ENCODE measurements at regions not wholly inside any gene's neighbourhood (a gene's known extent, or its start where the extent isn't known, plus 50 kb on each side); places are given as distances from the start of the nearest gene placed in this dataset.
"Not testable (repeated sequence)": the region's sequence is repeated elsewhere in the genome, so short reads cannot be mapped to it uniquely, and the experiment has no call there.

DNA sequence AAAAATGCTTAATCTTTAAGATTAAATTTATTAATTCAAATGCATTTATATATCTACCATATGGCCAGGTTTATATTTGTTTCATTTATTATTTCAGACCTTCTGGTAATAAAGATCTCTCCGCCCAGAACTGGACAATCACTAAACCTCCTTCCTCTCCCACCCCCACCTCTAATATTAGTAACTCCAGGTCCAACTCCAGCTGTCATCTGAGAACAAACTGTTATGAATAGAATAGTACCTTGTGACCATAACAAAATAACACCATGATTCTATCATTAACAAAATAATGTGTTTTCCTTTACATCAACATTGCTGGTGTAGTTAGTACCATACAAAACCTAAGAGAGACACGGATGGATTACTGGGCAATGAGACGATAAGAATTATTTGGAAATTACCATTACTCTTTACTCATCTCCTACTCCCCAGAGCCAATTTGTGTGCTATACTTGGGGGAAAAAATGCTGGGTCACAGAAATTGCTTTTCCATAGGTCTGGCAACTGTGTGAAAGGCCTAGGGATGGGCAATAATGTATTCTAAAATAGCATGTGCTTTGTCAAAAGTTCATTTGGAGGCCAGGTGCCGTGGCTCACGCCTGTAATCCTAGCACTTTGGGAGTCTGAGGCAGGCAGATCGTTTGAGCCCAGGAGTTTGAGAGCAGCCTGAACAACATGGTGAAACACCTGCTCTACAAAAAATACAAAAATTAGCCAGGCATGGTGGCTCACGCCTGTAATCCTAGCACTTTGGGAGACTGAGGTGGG is 186.1 kb downstream of the ENC1 start:
- no peak for DNase-seq

DNA sequence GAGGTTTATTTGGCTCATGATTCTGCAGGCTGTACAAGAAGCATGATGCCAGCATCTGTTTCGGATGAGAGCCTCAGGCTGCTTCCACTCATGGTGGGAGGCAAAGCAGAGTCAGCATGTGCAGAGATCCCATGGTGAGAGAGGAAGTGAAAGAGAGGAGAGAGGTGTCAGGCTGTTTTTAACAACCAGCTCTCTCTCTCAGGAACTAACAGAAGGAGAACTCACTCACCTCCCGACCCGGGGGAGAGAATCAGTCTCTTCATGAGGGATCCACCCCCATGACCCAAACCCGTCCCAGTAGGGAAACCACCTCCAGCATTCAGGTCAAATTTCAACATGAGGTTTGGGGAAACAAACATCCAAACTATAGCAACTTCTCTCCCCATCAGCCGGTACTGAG is 187.7 kb downstream of the ENC1 start:
- no peak for DNase-seq

DNA sequence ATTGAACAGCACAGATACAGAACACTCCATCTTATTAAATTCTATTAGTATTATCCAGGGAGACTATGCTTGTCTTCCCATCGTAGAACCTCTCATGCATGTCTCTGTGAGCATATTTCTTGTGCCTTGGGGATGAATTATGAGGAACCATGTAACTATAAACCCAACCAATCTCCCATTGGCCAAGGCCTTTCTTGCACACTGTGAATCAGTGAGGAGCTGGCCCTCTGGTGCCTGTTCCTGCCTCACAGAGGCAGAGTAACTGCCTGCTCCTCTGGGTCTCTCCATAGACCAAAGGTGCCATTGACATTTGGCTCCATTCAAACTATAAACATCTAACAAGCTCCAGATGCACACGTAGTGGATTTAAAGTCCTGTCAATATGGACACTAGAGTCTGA is 190.4 kb downstream of the ENC1 start:
- DNase-seq: no peak

DNA sequence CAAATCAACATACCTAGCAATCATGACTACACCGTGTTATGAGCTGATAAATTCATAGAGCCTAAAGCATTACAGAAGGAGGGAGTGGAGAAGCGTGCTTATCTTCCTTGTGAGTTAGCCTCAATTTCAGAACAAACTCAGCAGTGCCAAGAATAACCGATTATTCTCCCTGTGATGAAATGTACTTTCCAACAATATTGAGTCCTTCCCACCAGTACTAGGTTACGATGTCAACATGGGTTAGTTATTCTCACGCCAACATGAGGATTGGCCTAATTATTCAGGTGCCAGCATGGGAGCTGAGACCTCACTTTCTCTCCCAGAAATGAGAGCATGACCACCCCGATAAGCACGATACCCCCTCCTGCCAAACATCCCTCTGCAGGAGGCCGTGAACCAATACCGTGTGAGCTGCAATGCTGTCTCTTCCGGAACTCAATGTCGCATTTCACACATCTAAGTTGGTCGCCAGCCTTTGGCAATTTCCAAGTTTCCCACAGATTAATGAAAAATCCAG is 193.7 kb downstream of the ENC1 start:
- DNase-seq: no peak

DNA sequence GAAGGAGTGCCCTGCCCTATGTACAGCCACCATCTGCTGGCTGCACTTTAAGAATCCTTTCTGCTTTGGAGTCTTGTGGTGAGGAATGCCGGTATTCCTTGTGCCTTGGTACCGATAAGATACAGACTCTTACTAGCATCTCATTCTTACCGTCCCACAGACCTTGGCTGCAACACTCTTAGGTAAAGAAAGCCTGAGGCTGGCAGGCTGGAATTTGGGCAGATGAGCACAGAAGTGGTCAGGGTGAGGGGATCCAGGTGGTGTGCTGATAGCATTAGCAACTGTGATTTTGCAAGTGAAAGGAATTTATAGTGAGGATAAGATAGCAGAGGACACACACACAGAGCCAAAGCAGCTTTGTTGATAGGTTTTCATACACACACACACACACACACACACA is 198.1 kb downstream of the ENC1 start:
- no peak for DNase-seq

DNA sequence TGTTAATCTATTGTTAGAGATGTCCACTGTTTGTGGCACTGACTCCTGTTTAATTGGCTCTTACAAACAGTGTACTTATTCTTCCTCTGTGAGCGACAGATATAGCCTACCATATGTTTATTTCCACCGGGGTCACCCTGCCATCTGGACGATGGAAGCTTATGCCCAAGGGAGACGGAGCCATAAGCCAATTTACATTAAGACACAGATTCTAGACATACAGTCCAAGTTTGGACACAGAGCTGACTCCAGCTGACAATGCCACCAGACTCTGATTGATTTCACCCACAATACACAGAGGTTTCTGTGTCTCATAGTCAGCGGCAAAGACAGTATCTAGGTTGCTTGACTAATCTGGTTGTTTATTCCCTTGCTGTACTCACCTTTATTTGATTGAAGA is 198.9 kb downstream of the ENC1 start:
- no peak for DNase-seq

DNA sequence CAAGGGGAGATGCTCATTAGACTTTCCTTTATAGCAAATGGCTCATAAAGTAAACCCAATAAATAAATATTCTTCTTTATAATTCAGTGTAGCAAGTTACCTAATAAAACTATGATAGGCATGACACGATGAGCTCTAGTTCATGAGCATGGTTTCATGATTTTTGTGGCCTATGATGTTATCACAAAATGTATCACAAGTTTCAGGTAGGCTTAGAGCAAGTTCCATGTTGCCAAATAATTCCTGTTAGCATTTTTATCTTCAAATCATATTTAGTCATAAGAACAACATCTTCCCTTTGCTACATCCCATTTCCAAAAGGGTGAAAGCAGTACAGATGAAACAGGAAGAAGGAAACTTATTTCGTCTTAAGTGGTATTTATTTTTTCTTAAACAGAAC is 200.2 kb downstream of the ENC1 start:
- DNase-seq: no peak

DNA sequence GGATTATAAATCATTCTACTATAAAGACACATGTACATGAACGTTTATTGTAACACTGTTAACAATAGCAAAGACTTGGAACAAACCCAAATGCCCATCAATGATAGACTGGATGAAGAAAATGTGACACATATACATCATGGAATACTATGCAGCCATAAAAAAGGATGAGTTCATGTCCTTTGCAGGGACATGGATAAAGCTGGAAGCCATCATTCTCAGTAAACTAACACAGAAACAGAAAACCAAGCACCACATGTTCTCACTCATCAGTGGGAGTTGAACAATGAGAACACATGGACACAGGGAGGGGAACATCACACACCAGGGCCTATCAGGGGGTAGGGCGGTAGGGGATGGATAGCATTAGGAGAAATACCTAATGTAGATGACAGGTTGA is 202.7 kb downstream of the ENC1 start:
- DNase-seq: not testable (repeated sequence)

DNA sequence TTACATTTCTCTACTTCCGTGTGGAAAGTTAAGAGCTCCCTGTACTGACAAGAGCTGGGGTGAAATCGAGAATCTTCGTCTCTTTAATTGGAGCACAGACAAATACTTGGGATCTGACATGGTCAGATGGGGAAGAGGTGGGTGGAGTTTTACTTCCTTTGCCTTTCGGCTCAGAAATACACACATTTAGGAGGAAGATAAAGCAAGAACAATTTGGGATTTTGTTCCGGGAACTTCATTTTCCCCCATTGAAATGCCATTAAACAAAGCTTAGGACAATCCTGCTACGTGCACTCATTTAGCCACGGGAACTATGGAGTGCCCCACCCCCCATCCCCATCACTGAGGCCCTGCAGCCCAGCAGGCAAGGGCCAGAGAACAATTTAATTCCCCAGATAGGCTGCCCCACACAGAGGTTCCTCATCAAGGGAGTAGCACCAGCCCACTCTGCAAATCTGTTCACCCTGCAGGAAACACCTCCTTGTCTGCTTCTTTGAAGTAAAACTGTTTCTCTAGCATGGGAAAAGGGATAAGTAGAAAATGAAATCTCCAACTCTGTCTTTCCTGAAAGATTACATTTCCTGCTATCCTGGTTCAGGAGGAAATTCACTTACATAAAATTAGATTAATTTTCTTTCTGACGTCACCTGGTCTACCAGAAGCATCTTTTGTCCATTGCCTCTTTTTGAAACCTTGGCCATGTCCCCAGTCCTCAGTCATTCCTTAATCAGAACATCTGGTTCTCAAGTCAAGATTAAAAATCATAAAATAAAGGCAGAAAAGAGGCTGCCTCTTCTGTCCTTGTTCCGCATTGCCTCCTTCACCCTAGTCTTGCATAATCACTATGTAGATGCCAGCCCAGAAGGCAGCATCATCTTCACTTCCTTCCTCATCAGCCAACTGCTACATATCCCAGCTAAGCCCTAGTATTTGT is 206.4 kb downstream of the ENC1 start:
- DNase-seq: no peak

DNA sequence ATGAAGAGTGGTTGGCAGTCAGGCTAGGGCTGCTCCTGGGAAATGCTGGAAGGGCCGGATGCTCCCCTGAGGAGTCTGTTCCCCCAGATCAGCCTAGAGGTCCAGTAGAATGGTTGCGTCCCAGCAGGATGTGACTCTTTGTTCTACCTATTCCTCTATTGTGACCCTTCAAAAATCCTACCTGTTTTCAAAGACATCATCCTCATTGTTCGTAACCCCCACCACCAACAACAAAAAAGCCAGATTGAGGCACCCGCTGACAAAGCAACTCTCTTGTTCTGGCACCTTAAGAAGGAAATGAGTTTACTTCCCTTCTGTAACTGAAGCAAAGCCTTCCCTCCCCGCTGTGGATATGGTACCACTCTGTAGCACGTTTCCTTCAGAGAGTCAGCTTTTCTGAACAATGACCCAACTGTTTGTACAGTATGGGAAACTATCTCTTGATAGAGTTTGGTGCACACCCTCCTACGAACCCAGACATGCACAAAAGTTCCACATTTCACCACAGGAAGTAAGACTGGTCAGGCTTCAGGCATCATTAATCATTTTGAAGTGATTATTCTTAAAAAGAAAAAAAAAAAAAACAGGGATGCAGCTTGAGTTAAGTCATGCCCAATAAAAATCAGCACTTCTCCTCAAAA is 207.2 kb downstream of the ENC1 start:
- no peak for DNase-seq

DNA sequence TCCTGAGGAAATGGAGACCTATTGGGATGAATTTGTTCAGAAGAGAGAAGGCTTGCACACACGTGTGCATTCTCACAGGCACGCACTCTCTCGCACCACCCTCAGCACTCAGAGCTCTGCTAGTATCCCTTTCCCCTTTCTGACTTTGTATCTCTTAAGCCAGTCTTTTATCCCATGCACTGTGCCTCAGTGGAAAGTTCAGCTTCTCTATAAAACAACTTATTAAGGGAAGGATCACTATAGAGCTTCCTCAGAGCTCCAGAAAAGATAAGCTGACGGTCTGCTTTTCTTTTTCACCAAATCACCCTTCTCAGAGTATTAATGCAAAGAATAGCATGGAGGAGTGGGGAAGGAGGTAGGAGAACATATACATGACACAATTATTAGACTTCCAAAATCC is 207.8 kb downstream of the ENC1 start:
- no peak for DNase-seq

DNA sequence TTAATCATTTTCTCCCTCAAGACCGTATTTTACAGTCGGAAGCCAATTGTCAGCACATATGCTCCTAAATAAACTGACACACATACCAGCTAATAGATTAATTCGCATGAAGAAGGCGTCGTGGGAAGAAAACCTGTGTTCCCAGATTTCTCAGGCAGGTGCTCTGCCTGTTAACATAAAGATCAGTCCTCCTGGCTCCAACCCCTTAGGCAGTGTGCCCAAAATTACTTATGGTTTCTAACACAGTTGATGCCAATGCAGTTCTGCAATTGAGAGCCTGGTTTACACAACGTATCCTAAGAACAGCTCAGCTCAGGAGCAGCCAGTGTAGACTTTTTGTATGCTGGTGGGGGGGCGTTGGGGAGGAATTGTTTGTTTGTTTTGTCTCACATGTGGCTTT is 208.3 kb downstream of the ENC1 start:
- no peak for DNase-seq

DNA sequence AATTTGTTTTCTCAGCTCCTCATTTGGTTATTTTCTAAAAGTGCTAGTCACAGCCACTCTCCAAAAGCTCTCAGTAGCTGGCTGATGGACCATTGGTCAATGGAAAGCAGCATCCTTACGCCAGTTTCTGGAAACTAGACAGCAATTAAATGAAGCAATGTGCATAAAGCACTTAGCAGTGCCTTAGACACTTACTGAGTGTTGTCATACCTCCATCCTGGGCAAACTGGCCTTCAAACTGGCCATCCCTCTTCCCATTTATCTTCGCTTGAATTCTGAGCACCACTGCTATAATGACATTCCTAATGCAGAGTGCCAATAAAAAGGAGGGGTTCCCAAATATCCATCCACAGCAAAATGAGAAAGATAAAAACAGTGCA is 209.2 kb downstream of the ENC1 start:
- no peak for DNase-seq

DNA sequence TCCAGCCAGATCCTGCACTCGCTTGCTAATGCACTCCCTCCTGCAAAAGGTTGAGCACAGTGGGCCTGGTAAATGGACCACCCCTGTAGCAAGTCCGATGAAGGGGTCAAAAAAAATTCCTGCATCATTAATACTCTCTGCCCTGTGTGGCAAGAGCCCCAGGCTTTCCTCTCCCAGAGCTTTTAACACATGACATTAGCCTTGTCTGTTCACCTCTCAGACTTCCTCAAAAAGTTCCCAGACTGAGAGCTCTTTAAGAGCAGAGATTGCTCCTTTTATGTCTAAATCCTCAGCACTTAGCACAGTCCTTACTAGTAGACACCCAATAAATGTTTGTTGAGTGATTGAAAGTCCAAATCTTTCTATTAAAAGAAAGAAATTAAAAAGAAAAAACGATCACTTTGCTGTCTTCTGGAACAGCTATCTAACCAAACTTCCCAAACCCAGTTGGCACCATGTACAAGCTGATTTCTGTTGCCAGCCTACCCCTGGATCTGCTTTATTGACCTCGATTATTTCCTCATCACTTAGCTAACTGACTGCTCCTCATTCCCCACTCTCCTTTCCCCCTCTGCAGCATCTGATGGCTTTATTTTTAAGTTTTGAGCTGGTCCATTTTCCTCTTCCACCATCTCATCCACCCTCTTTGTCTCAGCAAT is 209.8 kb downstream of the ENC1 start:
- DNase-seq: no peak

DNA sequence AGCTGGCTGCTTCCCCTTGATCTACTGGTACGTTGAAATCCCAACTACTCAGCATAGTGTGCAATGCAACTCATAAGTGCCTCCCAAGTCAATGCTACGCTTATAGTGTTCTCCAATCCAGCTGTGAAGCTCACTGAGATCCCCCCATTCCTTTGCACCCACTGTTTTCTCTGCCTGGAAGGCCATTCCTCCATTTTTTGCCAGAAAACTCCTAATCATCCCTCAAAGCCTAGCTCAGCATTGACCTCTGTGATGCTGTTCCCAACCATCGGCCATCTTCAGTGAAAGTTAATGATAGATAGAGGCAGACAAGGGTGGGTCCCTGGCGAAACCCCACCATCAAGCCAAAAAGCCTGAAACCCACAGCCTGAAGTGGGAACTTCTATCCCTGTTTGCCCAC is 211.0 kb downstream of the ENC1 start:
- DNase-seq: no peak

DNA sequence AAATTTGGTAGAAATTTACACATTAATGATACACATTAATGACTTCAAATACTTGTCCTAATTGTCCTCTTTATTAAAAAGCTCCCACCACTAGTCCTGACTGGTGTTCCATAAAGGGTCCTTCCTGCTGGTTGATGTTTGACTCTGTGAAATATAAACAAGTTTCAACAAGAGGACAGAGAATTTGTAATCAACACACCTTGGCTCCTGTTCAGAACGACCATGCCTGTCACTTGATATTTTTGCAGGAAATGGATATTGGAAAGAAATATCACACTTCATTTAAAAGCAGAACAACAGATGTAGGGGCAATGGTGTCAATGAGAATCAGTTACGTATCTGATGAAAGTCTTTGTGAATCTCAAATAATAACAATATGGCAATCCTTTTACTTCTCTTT is 211.7 kb downstream of the ENC1 start:
- DNase-seq: no peak

DNA sequence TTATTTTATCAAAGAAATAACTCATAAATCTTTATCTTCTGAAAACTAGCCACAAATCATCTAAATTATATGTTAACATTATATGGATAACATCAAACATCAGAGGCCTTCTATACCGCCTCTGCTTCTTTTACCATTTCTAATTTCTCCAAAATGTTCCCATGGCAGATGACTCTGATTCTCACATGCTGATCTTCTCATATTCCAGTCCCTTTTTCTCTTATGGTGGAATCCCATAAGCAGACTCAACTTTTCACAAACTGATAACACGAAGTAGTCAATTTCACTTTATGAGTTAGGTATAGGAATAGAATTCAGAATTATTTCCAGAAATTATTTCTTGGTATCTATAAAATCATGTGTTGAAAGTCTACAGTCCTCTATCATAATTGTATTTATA is 212.3 kb downstream of the ENC1 start:
- DNase-seq: no peak

DNA sequence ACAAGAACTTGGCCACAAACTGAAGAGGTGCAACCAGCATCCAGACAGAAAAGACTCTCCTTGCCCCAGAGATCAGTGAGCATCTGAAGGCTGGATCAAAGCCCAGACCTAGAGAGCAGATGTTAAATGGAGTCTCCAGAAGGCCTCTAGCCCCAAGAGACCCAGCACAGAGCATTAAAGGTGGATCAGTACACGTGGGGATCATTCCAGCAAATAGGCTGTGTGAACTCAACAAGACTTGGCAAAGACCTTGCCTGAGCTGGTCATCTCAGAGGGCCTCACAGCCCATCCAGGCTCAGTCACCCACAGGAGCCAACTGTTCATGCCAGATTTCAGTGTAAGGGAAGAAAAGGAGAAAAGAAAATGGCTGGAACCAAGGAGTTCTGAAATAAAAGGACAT is 214.0 kb downstream of the ENC1 start:
- no peak for DNase-seq

DNA sequence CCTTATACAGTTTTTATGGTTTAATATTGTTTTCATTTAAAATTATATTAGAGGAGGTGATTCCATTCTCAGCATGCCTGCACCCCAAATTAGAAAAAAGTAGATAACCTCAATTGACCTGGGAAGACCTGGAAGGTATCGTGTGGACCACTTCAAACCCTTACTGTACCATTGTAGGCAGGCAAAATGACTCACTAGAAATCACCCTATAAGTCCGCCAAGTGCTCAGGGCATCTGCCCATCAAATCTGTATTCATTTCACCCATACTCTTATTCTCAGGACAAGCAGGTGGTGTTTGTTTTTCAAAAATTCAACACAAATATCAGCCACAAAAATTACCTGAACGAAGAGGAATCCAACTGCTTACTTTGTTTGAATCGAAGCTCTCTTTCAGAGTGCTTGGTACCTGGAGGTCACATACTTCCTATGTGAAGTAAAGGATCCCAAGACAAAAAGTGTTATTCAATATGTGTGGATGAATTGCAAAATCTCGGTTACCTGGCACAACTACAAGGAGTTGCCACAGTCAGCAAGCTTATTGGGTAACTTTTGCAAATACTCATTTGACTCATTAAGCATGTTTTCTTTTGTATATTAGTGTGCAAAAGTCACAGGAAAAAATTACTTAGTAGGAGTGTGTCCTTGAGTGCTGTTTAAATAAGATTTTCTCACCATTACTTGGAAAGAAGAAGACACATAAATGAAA is 216.2 kb downstream of the ENC1 start:
- no peak for DNase-seq

DNA sequence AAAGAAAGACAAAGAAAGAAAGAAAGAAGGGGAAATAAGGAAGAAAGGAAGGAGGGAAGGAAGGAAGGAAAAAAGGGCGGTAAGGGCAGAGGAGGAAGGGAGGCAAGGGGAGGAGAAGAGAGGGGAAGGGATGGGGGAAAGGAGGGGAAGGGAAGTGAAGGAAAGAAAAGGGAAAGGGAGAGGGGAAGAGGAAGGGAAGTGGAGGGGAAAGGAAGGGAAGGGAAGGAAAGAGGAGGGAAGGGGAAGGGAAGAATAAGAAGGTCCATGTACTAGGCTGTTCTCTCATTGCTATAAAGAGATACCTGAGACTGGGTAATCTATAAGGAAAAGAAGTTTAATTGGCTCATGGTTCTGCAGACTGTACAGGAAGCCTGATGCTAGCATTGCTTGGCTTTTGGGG is 217.1 kb downstream of the ENC1 start:
- DNase-seq: no peak

DNA sequence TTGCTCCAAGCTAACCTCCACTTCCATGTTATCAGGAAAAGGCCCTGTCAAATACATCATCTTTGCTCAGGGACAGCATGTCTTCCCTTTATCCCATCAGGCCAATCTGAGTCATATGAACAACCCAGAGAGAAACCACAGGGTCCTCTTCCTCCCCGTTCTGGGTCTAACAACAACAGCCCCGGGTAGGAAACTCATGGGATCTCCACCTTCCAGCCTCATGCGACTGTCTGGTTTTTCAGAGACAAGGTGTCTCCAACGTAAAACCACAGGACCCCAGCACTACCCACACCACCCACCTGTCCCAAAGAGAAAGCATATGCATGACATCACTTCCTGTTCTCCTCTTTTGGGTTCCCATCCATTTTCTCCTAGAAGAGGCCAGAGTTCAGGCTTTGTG is 217.9 kb downstream of the ENC1 start:
- DNase-seq: no peak

DNA sequence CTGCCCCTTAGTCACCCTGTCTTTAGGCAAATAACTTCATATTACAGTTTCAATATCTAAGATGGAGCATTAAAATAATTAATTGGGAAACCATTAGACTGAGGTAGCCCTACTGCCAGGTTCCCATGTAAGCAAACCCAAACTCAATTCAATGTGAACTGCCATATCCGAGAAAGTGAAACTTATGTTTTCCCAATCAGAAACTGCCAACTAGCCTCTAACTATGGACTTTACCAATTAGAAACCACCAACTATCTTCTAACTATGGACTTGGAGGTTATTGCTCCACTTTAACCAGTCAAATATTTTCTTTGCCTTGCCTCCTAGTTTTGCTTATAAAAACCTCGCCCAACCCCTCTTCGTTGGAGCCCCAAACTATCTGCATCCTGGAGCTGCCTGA is 218.5 kb downstream of the ENC1 start:
- DNase-seq: no peak
